ENCODE measurements at regions not wholly inside any gene's neighbourhood (a gene's known extent, or its start where the extent isn't known, plus 50 kb on each side); places are given as distances from the start of the nearest gene placed in this dataset.

DNA sequence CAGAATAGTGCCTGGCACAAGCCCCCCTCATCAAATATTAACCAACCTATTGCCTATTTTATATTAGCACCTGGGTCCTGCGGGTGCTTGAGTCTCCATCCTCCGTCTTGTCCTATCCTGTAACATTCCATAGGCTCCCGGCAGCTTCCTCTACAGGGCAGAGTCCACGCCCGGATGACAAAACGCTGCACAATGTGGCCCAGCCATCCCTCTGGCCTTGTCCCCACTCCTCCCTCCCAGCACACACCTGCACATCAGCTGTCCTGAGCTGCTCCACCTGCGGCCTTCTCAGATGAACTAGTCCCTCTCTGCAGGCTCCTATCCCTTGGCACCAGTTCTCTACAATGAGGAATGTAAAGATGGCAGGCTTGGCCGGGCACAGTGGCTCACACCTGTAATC, 153.5 kb upstream of the PDE1C start:
- no peaks in the 10 kb centered on the region for H3K27me3 ChIP-seq (replicated peaks in 1 of 7)
- intact Hi-C loops (cut with DNase I; ENCODE audit: low total_unique reads): no loop called here
- TF ChIP-seq, protein P1, sequence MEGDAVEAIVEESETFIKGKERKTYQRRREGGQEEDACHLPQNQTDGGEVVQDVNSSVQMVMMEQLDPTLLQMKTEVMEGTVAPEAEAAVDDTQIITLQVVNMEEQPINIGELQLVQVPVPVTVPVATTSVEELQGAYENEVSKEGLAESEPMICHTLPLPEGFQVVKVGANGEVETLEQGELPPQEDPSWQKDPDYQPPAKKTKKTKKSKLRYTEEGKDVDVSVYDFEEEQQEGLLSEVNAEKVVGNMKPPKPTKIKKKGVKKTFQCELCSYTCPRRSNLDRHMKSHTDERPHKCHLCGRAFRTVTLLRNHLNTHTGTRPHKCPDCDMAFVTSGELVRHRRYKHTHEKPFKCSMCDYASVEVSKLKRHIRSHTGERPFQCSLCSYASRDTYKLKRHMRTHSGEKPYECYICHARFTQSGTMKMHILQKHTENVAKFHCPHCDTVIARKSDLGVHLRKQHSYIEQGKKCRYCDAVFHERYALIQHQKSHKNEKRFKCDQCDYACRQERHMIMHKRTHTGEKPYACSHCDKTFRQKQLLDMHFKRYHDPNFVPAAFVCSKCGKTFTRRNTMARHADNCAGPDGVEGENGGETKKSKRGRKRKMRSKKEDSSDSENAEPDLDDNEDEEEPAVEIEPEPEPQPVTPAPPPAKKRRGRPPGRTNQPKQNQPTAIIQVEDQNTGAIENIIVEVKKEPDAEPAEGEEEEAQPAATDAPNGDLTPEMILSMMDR (IDR thresholded peaks at IDR 0.05 in 8 of 11, conservative IDR thresholded peaks at IDR 0.05 in 3 of 11): no peak
- TF ChIP-seq POLR2A (IDR thresholded peaks at IDR 0.05) (no peak), POLR2AphosphoS5 (IDR thresholded peaks at IDR 0.05) (no peak)

GRCh38 chr7:32223071-32223650, 153.0 kb upstream of the PDE1C start:
- intact Hi-C loops (cut with DNase I; ENCODE audit: low total_unique reads): no loop called here
- Histone ChIP-seq H3K27ac (no peak overlapping the region), H3K9me3 (peaks cover 0 to 16% (median 6%) of the 10 kb centered on the region in 8 donors), H3K4me3 (no peak overlapping the region), H3K27me3 (replicated peaks in 1 of 7) (no peaks in the 10 kb centered on the region), H3K36me3 (no peaks in the 10 kb centered on the region), H3K4me1 (no peaks in the 10 kb centered on the region)
- TF ChIP-seq POLR2A (IDR thresholded peaks at IDR 0.05) (no peak), POLR2AphosphoS5 (IDR thresholded peaks at IDR 0.05) (no peak)
- TF ChIP-seq, protein P1 (IDR thresholded peaks at IDR 0.05 in 8 of 11, conservative IDR thresholded peaks at IDR 0.05 in 3 of 11): no peak
- 84 to 92% (median 87%) methylated on average over 6 of the region's 6 CpGs for WGBS, 5 donors
- DNase-seq: no peak

More for the DNA sequence above, 153.5 kb upstream of the PDE1C start:
- Histone ChIP-seq H3K4me3 (no peak overlapping the region), H3K4me1 (no peaks in the 10 kb centered on the region), H3K36me3 (no peaks in the 10 kb centered on the region), H3K9me3 (peaks cover 0 to 19% (median 6%) of the 10 kb centered on the region in 8 donors), H3K27ac (no peak overlapping the region)
- no peak for DNase-seq
- 77 to 90% (median 89%) methylated on average over 8 of the region's 8 CpGs for WGBS, 5 donors

- H3K4me3 ChIP-seq: no peak overlapping the region
- H3K36me3 ChIP-seq: no peaks in the 10 kb centered on the region
- intact Hi-C loops (cut with DNase I; ENCODE audit: low total_unique reads): no loop called here
- H3K9me3 ChIP-seq: peaks cover 0 to 8% (median under 1%) of the 10 kb centered on the region in 8 donors
- H3K27me3 ChIP-seq (replicated peaks in 1 of 7): no peaks in the 10 kb centered on the region
- H3K4me1 ChIP-seq: no peaks in the 10 kb centered on the region
- H3K27ac ChIP-seq: no peak overlapping the region
- WGBS, 5 donors: 62 to 78% (median 68%) methylated on average over 4 of the region's 4 CpGs
- no peak for TF ChIP-seq POLR2A (IDR thresholded peaks at IDR 0.05)
- TF ChIP-seq POLR2AphosphoS5 (IDR thresholded peaks at IDR 0.05): no peak
- TF ChIP-seq, protein P1 (IDR thresholded peaks at IDR 0.05 in 8 of 11, conservative IDR thresholded peaks at IDR 0.05 in 3 of 11): no peak
- no peak for DNase-seq
Measured at GRCh38 chr7:32222251-32222900, 152.2 kb upstream of the PDE1C start.

DNA sequence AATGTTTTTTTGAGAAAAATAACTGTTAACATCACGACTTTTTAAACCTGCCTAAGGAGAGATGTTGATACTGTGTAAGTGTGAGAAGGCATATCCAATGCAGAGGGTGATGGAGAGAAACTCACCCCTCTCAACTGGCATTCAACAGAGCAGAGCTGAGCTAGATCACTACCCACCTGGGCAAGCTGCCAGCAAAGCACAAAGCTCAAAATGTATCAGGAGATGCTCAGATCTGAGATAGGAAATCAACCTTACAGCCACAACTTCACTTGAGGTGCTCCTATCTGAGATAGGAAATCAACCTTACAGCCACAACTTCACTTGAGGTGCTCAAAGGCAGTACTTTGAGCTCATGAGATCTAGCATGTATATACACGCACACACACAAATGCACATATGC, 151.5 kb upstream of the PDE1C start:
- H3K27ac ChIP-seq: no peak overlapping the region
- no peaks in the 10 kb centered on the region for H3K36me3 ChIP-seq
- DNase-seq: no peak
- intact Hi-C loops (cut with DNase I; ENCODE audit: low total_unique reads): no loop called here
- no peaks in the 10 kb centered on the region for H3K4me1 ChIP-seq
- no peaks in the 10 kb centered on the region for H3K27me3 ChIP-seq (replicated peaks in 1 of 7)
- H3K9me3 ChIP-seq: peaks cover 0 to 2% (median 0%) of the 10 kb centered on the region in 8 donors
- no peak for TF ChIP-seq POLR2A (IDR thresholded peaks at IDR 0.05)
- no peak overlapping the region for H3K4me3 ChIP-seq
- 69 to 84% (median 75%) methylated on average over 2 of the region's 2 CpGs for WGBS, 5 donors

Data from spleen (tissue), 11 donors.